BE2C (cell line): ENCODE measurements at regions not wholly inside any gene's neighbourhood (a gene's known extent, or its start where the extent isn't known, plus 50 kb on each side); places are given as distances from the start of the nearest gene placed in this dataset.

Experiments used
- DNase-seq: peaks from one replicate; pipeline ENCODE4 v3.0.0-alpha.2; 2020
- H3K27me3 ChIP-seq: fragments of 250-450 bp; sonication (Bioruptor Pico); 2 replicates; pipeline ENCODE4 v1.5.1; 2020; ENCODE audit warnings: mild to moderate bottlenecking
- H3K36me3 ChIP-seq: fragments of 250-450 bp; sonication (Bioruptor Pico); 2 replicates; pipeline ENCODE4 v1.5.1; 2020; ENCODE audit warnings: mild to moderate bottlenecking
- H3K4me1 ChIP-seq: fragments of 250-450 bp; sonication (Bioruptor Pico); 2 replicates; pipeline ENCODE4 v1.5.1; 2020
- H3K4me3 ChIP-seq: 2 replicates; pipeline ENCODE4 v1.5.1; 2011; ENCODE audit warnings: low read depth, low read length
- H3K9me3 ChIP-seq: fragments of 250-450 bp; sonication (Bioruptor Pico); 2 replicates; pipeline ENCODE4 v1.5.1; 2020
- TF ChIP-seq, protein P1 (sequence below): IDR thresholded peaks from 2 replicates; pipeline ENCODE4 v1.5.1; 2012; ENCODE audit warnings: mild to moderate bottlenecking, low read depth, low read length

DNA sequence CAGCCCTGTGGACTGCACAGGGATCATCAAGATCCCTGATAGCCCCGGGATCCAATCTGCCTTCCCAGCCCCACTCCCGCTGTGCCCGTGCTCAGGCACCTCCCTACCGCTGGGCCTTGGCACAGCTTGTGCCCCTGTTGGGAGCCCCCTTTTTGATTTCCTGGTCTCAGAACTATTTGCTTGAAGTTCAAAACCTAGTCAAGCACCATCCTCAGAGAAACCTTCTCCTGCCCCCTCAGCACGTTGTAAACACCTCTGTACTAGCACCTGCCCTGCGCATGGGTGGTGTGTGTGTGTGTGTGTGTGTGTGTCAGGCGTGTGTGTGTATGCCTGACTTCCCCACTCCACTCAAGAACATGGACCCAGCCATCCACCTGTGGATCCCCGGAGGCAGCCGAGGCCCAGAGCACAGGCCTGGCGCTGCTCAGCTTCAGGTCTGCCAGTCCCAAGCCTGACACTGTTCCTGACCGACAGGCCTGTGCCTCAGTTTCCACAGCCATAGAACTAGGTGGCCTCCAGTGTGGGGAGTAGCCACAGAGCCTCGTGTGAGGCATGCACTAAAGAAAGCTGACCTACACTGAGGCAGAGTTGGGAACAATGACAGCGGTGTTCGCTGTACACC, 65.5 kb downstream of the ADRA2C start:
- no peak overlapping the region for H3K4me3 ChIP-seq
- DNase-seq: no peak
- TF ChIP-seq, protein P1, sequence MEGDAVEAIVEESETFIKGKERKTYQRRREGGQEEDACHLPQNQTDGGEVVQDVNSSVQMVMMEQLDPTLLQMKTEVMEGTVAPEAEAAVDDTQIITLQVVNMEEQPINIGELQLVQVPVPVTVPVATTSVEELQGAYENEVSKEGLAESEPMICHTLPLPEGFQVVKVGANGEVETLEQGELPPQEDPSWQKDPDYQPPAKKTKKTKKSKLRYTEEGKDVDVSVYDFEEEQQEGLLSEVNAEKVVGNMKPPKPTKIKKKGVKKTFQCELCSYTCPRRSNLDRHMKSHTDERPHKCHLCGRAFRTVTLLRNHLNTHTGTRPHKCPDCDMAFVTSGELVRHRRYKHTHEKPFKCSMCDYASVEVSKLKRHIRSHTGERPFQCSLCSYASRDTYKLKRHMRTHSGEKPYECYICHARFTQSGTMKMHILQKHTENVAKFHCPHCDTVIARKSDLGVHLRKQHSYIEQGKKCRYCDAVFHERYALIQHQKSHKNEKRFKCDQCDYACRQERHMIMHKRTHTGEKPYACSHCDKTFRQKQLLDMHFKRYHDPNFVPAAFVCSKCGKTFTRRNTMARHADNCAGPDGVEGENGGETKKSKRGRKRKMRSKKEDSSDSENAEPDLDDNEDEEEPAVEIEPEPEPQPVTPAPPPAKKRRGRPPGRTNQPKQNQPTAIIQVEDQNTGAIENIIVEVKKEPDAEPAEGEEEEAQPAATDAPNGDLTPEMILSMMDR: no peak
- H3K36me3 ChIP-seq: no peaks in the 10 kb centered on the region
- H3K4me1 ChIP-seq: peaks cover 15% of the 10 kb centered on the region
- no peaks in the 10 kb centered on the region for H3K9me3 ChIP-seq
- H3K27me3 ChIP-seq: no peaks in the 10 kb centered on the region

DNA sequence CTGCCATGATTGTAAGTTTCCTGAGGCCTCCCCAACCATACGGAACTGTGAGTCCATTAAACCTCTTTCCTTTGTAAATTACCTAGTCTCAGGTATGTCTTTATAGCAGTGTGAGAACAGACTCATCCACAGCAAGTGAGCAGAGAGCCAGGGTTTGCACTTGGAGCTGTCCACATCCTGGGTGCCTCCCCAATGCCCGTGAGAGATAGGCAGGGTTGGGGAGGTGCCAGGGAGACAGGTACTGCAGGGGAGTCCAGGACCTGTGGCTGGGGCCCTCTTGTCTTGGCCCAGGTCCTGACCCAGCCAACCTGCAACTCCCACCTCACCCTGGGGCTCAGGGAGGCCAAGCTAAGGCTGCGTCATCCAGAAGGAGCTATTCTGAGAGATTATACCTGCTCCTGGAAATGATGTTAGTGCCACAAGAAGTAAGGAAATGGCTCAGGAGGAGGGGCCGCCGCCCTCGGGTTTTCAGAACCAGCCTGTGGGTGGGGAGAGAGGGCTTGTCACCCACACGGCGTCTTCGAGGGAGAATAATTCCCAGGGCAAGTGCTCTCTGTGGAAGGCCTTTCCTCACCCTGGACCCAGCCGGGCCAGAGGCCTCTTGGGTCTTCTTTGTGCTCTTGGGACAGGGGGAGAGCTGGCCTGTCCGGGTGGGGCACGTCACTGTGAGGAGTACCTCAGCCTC, 66.5 kb downstream of the ADRA2C start:
- Histone ChIP-seq H3K4me1 (peaks cover 9% of the 10 kb centered on the region), H3K27me3 (no peaks in the 10 kb centered on the region), H3K9me3 (no peaks in the 10 kb centered on the region), H3K36me3 (no peaks in the 10 kb centered on the region), H3K4me3 (no peak overlapping the region)
- TF ChIP-seq, protein P1: no peak
- no peak for DNase-seq

DNA sequence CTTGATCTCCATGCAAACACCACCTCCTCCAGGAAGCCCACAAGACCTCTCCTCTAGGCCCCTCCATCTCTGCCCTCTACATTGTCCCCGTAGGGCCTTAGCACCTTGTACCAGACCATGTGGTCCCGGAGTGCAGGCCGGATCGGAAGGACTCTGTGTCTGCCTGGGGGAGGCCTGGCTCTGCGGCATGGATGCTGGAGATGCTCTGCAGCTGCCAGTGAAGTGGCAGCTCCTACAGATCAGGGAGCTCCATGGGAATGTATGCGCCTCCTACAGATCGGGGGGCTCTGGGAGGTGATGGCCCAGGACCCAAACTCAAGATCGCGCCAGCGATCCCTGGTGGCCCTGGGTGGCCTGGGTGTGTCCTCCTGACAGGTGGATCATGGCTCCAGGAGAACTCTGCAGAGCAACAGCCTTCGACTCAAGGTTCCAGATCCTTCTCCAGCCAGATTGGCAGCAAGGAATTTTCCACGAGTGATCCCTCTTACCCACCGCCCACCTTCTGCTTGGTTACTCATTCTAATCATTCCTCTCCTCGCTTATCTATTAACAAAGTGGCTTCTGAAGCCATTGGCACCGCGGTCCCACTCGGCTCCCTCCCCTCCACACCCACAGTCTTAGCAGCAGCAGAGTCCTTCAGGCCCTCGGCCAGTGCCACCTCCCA, 67.3 kb downstream of the ADRA2C start:
- no peaks in the 10 kb centered on the region for H3K9me3 ChIP-seq
- no peaks in the 10 kb centered on the region for H3K36me3 ChIP-seq
- peaks cover 5% of the 10 kb centered on the region for H3K4me1 ChIP-seq
- H3K4me3 ChIP-seq: no peak overlapping the region
- no peak for DNase-seq
- H3K27me3 ChIP-seq: no peaks in the 10 kb centered on the region
- TF ChIP-seq, protein P1: no peak

GRCh38 chr4:3834186-3834662, 68.0 kb downstream of the ADRA2C start:
- Histone ChIP-seq H3K27me3 (no peaks in the 10 kb centered on the region), H3K4me1 (peaks cover 5% of the 10 kb centered on the region), H3K4me3 (no peak overlapping the region), H3K9me3 (no peaks in the 10 kb centered on the region), H3K36me3 (no peaks in the 10 kb centered on the region)
- no peak for DNase-seq
- TF ChIP-seq, protein P1: 0 out of 2 replicates have a peak, but pooled peaks have one; percentile 21

DNA sequence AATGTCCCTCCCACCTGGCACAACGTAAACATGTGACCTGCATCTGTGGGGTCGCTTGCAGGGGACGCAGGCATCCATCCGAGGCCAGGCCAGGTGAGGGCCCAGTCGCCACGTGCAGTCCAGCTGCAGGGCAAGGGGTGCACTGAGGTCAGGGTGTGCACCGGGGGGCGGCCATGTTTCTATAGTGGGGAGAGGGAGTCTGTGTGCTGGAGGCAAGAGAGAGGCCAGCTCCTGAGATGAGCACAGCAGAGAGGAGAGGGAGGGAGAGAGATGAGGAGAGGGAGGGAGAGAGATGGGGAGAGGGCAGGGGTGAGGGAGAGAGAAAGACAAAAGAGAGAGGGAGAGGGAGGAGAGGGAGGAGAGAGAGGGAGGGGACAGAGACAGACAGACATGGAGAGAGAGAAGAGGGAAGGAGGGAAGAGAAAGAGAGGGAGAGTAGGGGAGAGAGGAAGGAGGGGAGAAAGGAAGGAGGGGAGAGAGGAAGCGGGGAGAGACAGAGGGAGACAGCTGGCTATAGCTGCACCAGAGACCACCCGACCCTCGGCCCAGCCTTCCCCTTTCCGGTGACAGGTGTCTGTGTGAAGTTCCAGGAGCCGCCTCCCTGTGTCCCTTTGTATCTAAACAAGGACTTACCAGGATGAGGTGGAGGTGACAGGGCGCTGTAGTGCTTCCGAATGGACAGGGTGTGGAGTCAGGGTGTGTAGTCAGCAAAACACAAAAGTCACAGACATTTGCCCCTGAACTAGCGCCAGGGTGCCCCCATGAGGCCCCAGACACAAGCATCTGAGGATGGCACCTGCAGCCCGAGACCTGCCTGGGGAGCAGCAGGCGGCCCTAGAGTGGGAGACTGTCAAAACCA, 68.7 kb downstream of the ADRA2C start:
- H3K4me1 ChIP-seq: peaks cover 5% of the 10 kb centered on the region
- TF ChIP-seq, protein P1: no peak
- H3K27me3 ChIP-seq: no peaks in the 10 kb centered on the region
- no peak overlapping the region for H3K4me3 ChIP-seq
- no peaks in the 10 kb centered on the region for H3K9me3 ChIP-seq
- H3K36me3 ChIP-seq: no peaks in the 10 kb centered on the region
- DNase-seq: no peak
